Spleen (tissue), 11 donors: ENCODE measurements at regions not wholly inside any gene's neighbourhood (a gene's known extent, or its start where the extent isn't known, plus 50 kb on each side); places are given as distances from the start of the nearest gene placed in this dataset.

ENCODE experiments used
- DNase-seq: peaks from one replicate; pipeline ENCODE4 v3.0.0-alpha.2; 2020
- H3K27ac ChIP-seq, 8 donors: fragments of 200-600 bp; sonication (generic) in 7 of 8; 1 replicate in 4 of 8; 2 replicates in 4 of 8; pipeline versions ENCODE4 v1.5.0 to v1.8.0; 2016 to 2021; ENCODE audit warnings: inconsistent platforms in 4 of 8, mild to moderate bottlenecking in 4 of 8, moderate library complexity in 1 of 8
- H3K27me3 ChIP-seq, 7 donors: fragments of 200-600 bp; sonication (generic) in 6 of 7; replicated peaks in 1 of 7; 1 replicate in 4 of 7; 2 replicates in 3 of 7; pipeline versions ENCODE4 v1.5.0 to v1.8.0; 2016 to 2021; ENCODE audit warnings: inconsistent platforms in 3 of 7, mild to moderate bottlenecking in 1 of 7
- H3K36me3 ChIP-seq, 6 donors: fragments of 200-600 bp; sonication (generic) in 5 of 6; 1 replicate in 4 of 6; 2 replicates in 2 of 6; pipeline versions ENCODE4 v1.5.0 to v1.8.0; 2016 to 2021; ENCODE audit warnings: inconsistent platforms in 2 of 6
- H3K4me1 ChIP-seq, 6 donors: fragments of 200-600 bp; sonication (generic) in 5 of 6; 1 replicate in 3 of 6; 2 replicates in 3 of 6; pipeline versions ENCODE4 v1.5.0 to v1.8.0; 2016 to 2021; ENCODE audit warnings: inconsistent platforms in 3 of 6
- H3K4me3 ChIP-seq, 8 donors: fragments of 200-600 bp; sonication (generic) in 7 of 8; 1 replicate in 4 of 8; 2 replicates in 4 of 8; pipeline versions ENCODE4 v1.5.0 to v1.8.0; 2016 to 2021; ENCODE audit warnings: inconsistent platforms in 4 of 8, mild to moderate bottlenecking in 4 of 8, moderate library complexity in 2 of 8
- H3K9me3 ChIP-seq, 8 donors: fragments of 200-600 bp; sonication (generic) in 7 of 8; 1 replicate in 4 of 8; 2 replicates in 4 of 8; pipeline versions ENCODE4 v1.5.0 to v1.8.0; 2016 to 2021; ENCODE audit warnings: inconsistent platforms in 4 of 8
- POLR2A ChIP-seq, 3 donors: fragments of 450-650 bp; IDR thresholded peaks; one replicate each; pipeline ENCODE4 v1.5.1; 2017; ENCODE audit warnings: antibody characterized with exemption in 3 of 3, mild to moderate bottlenecking in 1 of 3
- POLR2AphosphoS5 ChIP-seq, 3 donors: sonication (generic); formaldehyde crosslinking; IDR thresholded peaks; one replicate each; pipeline ENCODE4 v1.5.1; 2017; ENCODE audit warnings: antibody characterized with exemption in 3 of 3
- WGBS, 5 donors: extraction: QIAGEN DNeasy Blood & Tissue Kit in 3 of 5; methylation state at CpG; one replicate each; pipeline versions ENCODE4 v1.1.5 to v1.1.7; 2013 to 2018; 5-methylcytosine and 5-hydroxymethylcytosine counted together
- intact Hi-C: fragments of 100-400 bp; cut with DNase I; formaldehyde crosslinking; loops from one replicate; pipeline ENCODE4 v1.15.0; 2023; ENCODE audit warnings: low total_unique reads
- TF ChIP-seq, protein P1 (sequence below), 11 experiments: fragments of 200-600 bp in 7 of 11; fragments of 450-650 bp in 4 of 11; sonication (generic) in 4 of 11; IDR thresholded peaks in 8 of 11; conservative IDR thresholded peaks in 3 of 11; 1 replicate in 7 of 11; 2 replicates in 4 of 11; pipeline versions ENCODE4 v1.4.0 to v1.8.0; 2016 to 2021; ENCODE audit warnings: antibody characterized with exemption in 11 of 11, inconsistent platforms in 4 of 11, mild to moderate bottlenecking in 1 of 11
- donor health status: healthy with polysubstance abuse.
- donor health status: DM: no; HTN: no; CAD: no; lungs with moderate emphysema.
- donor health status: DM: no; HTN: no; CAD: no.
- donor health status: Bipolar disorder and iron deficiency.
- donor health status: healthy.
- donor health status: DM: no; HTN: no; CAD: no.
- donor health status: DM: yes; HTN: yes; CAD: no.

DNA sequence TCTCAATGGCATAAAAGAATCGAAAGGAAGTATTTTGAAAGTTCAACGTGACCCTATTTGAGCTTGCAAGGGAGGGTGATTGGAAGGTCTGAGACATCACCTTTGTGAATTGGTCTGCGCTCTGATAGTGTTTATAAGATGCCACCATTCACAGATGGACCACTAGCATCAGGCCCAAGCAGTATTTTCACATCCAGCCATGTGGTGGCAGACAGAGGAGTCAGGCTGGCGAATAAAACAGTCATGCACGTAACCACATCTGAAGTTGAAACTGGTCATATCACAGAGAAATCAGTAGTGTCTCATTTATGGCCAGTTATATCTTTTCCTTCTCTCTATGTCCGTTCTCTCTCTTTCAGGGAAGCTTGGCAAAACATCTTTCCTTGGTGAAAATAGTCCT, 170.1 kb upstream of the ONECUT1 start:
- no peaks in the 10 kb centered on the region for H3K36me3 ChIP-seq
- intact Hi-C loops: no loop called here
- TF ChIP-seq POLR2AphosphoS5 (IDR thresholded peaks at IDR 0.05) (no peak), POLR2A (IDR thresholded peaks at IDR 0.05) (no peak)
- TF ChIP-seq, protein P1, sequence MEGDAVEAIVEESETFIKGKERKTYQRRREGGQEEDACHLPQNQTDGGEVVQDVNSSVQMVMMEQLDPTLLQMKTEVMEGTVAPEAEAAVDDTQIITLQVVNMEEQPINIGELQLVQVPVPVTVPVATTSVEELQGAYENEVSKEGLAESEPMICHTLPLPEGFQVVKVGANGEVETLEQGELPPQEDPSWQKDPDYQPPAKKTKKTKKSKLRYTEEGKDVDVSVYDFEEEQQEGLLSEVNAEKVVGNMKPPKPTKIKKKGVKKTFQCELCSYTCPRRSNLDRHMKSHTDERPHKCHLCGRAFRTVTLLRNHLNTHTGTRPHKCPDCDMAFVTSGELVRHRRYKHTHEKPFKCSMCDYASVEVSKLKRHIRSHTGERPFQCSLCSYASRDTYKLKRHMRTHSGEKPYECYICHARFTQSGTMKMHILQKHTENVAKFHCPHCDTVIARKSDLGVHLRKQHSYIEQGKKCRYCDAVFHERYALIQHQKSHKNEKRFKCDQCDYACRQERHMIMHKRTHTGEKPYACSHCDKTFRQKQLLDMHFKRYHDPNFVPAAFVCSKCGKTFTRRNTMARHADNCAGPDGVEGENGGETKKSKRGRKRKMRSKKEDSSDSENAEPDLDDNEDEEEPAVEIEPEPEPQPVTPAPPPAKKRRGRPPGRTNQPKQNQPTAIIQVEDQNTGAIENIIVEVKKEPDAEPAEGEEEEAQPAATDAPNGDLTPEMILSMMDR (IDR thresholded peaks at IDR 0.05 in 8 of 11, conservative IDR thresholded peaks at IDR 0.05 in 3 of 11): no peak

DNA sequence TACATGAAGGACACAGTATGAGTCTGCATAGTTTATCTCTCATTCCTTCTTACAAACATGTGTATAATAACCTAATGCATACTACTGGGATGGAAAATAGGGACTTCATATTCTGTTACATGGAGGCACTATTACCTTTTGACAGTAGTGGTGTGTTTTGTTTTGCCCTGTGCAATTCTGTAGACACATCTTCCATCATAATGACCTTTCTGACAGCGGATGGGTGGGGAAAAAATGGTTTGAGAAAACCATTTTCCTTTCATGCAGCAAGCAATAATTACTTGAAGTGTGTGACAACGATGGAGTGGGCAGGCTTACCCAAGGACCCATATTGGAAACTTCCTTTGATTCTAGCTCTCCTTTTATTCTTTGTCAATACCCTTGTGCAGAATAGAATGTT, 153.6 kb upstream of the ONECUT1 start:
- Histone ChIP-seq H3K4me1 (no peaks in the 10 kb centered on the region), H3K27ac (no peak overlapping the region), H3K9me3 (peaks cover 0 to 3% (median 0%) of the 10 kb centered on the region in 8 donors), H3K27me3 (peaks cover 0 to 5% (median 0%) of the 10 kb centered on the region in 7 donors), H3K36me3 (no peaks in the 10 kb centered on the region), H3K4me3 (no peak overlapping the region)
- DNase-seq: no peak
- WGBS, 5 donors: 70 to 88% (median 79%) methylated on average over 2 of the region's 2 CpGs
- TF ChIP-seq POLR2A (IDR thresholded peaks at IDR 0.05) (no peak), POLR2AphosphoS5 (IDR thresholded peaks at IDR 0.05) (no peak)
- TF ChIP-seq, protein P1 (IDR thresholded peaks at IDR 0.05 in 8 of 11, conservative IDR thresholded peaks at IDR 0.05 in 3 of 11): no peak
- intact Hi-C loops: no loop called here

More for the DNA sequence above, 170.1 kb upstream of the ONECUT1 start:
- H3K27ac ChIP-seq: no peak overlapping the region
- H3K27me3 ChIP-seq: no peaks in the 10 kb centered on the region
- H3K9me3 ChIP-seq: no peaks in the 10 kb centered on the region
- 70 to 83% (median 78%) methylated on average over 6 of the region's 6 CpGs for WGBS, 5 donors
- H3K4me1 ChIP-seq: no peaks in the 10 kb centered on the region
- no peak overlapping the region for H3K4me3 ChIP-seq
- no peak for DNase-seq

DNA sequence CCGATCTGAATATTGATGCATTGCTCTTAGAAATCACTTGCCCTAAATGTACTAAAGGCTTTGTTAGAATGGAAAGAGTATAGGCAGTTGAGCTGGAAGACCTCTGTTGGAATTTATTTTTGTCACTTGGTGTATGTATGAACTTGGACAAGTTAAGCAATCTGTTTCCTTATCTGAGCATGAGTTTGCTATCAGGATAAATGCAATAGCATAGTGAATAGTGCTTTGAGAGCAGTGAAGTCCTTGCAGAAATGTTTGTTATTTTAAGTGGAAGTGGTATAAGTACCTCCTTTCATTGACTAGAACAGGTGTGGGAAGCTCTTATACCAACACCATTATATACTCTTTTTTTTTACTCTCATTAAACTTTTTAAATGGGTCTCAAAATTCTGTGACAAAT, 146.4 kb upstream of the ONECUT1 start:
- intact Hi-C loops: no loop called here
- no peaks in the 10 kb centered on the region for H3K36me3 ChIP-seq
- TF ChIP-seq POLR2AphosphoS5 (IDR thresholded peaks at IDR 0.05) (no peak), POLR2A (IDR thresholded peaks at IDR 0.05) (no peak)
- TF ChIP-seq, protein P1 (IDR thresholded peaks at IDR 0.05 in 8 of 11, conservative IDR thresholded peaks at IDR 0.05 in 3 of 11): no peak
- H3K9me3 ChIP-seq: peaks cover 0 to 10% (median 0%) of the 10 kb centered on the region in 8 donors
- peaks cover 0 to 3% (median 0%) of the 10 kb centered on the region in 7 donors for H3K27me3 ChIP-seq
- H3K4me3 ChIP-seq: no peak overlapping the region
- no peak for DNase-seq
- 77 to 100% (median 95%) methylated on average over 1 of the region's 1 CpG for WGBS, 5 donors
- no peak overlapping the region for H3K27ac ChIP-seq
- H3K4me1 ChIP-seq: no peaks in the 10 kb centered on the region

DNA sequence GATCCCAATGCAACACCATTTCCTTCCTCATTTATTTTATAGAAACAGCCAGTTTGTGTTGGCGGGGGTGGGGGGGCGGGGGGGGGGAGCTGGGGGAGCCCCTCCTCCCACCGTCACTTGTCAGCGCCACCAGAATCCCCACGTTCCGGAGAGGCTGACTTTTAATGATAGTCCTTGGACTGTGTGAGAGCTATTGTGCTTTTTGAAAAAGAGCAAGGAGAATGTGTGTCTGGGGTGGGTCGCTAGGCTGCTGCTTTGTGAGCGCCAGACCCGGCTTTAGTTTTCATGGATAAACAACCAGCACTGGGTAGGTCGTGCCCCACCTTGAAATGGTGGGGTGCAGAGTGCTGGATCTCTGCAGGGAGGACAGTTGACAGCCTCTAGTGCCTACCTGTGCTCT, 135.0 kb upstream of the ONECUT1 start:
- whole genome bisulfite sequencing, 5 donors: 29 to 39% (median 31%) methylated on average over 10 of the region's 10 CpGs
- TF ChIP-seq POLR2A (IDR thresholded peaks at IDR 0.05): no peak
- H3K4me3 ChIP-seq: no peak overlapping the region
- intact Hi-C loops: no loop called here
- H3K36me3 ChIP-seq: no peaks in the 10 kb centered on the region
- no peak overlapping the region for H3K27ac ChIP-seq
- H3K27me3 ChIP-seq: peaks cover 0 to 13% (median 0%) of the 10 kb centered on the region in 7 donors
- H3K9me3 ChIP-seq: peaks cover 0 to 14% (median 5%) of the 10 kb centered on the region in 8 donors
- no peak for DNase-seq
- H3K4me1 ChIP-seq: no peaks in the 10 kb centered on the region

DNA sequence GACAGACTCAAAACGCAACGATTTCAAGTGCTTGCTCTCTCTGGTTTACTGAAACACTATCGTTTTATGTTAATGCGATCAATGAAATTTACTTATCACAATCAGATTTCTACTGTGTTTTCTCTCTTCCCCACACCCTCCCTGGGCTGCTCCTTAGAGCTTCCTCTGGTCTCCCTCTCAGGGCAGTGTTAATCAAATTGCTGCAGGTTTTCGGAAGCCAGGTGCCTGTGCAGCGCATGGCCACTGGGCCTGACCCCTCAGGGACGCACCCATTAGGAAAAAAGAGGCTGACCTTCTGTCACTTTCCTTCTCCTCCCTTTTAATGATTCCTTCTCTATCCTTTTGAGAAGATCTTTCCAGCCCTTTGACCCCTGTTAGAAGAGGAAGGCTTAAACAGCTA, 134.5 kb upstream of the ONECUT1 start:
- H3K9me3 ChIP-seq: peaks cover 0 to 9% (median under 1%) of the 10 kb centered on the region in 8 donors
- intact Hi-C loops: no loop called here
- H3K27me3 ChIP-seq: peaks cover 0 to 13% (median 0%) of the 10 kb centered on the region in 7 donors
- H3K4me1 ChIP-seq: no peaks in the 10 kb centered on the region
- TF ChIP-seq POLR2A (IDR thresholded peaks at IDR 0.05): no peak
- TF ChIP-seq, protein P1 (IDR thresholded peaks at IDR 0.05 in 8 of 11, conservative IDR thresholded peaks at IDR 0.05 in 3 of 11): no peak
- no peak for TF ChIP-seq POLR2AphosphoS5 (IDR thresholded peaks at IDR 0.05)
- no peak overlapping the region for H3K4me3 ChIP-seq
- 74 to 90% (median 83%) methylated on average over 7 of the region's 7 CpGs for WGBS, 5 donors
- no peak for DNase-seq
- no peaks in the 10 kb centered on the region for H3K36me3 ChIP-seq
- no peak overlapping the region for H3K27ac ChIP-seq
